ENCODE measurements at regions not wholly inside any gene's neighbourhood (a gene's known extent, or its start where the extent isn't known, plus 50 kb on each side); places are given as distances from the start of the nearest gene placed in this dataset.

DNA sequence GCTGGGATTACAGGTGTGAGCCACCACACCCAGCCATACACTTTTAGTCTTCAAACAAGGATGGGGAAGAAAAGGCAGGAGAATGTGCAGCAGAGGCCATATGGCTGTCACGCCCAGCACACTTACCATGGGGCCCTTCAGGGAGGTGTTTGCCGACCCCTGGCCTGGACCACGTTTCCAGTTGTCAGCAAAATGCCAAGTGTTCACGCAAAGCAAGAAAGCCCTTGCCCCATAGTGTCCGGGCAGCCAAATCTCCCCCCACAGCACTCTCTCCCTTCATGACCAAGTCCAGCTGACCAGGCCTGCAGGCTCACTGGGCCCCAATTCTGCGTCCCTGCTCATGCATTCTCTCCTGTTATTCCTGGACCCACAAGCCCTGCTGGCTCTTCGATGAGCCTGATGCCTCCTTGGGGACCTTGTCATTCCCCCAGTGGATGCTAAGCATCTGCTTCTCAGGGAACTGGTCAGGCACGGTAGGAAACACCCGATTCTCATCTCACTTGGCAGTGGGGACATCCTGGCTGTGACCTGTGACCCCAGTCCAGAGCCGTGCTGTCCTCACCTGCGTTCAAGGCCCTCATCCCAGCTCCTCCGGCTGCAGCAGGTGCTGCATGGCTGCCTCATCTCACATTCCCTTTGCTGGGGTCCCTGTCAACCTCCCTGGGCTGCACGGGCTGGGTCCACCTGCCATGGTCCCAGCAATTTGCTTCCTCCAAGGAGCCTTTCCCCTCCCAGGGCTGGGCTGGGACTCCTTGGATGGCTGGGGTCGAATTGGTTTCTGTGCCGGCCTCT, 96.4 kb downstream of the CTTN start:
- DNase-seq: no peak
- Mint-ChIP-seq H3K36me3 (no peaks in the 10 kb centered on the region), H3K9me3 (no peaks in the 10 kb centered on the region), H3K27me3 (ENCODE audit: low read depth in 2 of 2) (no peaks in the 10 kb centered on the region), H3K4me1 (no peaks in the 10 kb centered on the region), H3K4me3 (no peak overlapping the region), H3K27ac (no peak overlapping the region)
- Histone ChIP-seq H3K4me3 (ENCODE audit: low read length) (no peak overlapping the region), H3K27ac (ENCODE audit: low read length) (no peak overlapping the region), H3K9me3 (ENCODE audit: control insufficient read depth, insufficient read depth, low read length) (peaks cover 13% of the 10 kb centered on the region), H3K36me3 (ENCODE audit: control insufficient read depth, insufficient read depth, low read length) (no peaks in the 10 kb centered on the region), H3K27me3 (ENCODE audit: control insufficient read depth, insufficient read depth, low read length) (no peaks in the 10 kb centered on the region), H3K4me1 (ENCODE audit: control insufficient read depth, insufficient read depth, low read length) (no peaks in the 10 kb centered on the region)
- TF ChIP-seq, protein P1, sequence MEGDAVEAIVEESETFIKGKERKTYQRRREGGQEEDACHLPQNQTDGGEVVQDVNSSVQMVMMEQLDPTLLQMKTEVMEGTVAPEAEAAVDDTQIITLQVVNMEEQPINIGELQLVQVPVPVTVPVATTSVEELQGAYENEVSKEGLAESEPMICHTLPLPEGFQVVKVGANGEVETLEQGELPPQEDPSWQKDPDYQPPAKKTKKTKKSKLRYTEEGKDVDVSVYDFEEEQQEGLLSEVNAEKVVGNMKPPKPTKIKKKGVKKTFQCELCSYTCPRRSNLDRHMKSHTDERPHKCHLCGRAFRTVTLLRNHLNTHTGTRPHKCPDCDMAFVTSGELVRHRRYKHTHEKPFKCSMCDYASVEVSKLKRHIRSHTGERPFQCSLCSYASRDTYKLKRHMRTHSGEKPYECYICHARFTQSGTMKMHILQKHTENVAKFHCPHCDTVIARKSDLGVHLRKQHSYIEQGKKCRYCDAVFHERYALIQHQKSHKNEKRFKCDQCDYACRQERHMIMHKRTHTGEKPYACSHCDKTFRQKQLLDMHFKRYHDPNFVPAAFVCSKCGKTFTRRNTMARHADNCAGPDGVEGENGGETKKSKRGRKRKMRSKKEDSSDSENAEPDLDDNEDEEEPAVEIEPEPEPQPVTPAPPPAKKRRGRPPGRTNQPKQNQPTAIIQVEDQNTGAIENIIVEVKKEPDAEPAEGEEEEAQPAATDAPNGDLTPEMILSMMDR (IDR thresholded peaks at IDR 0.05): no peak
- no peak for ATAC-seq
- WGBS (ENCODE audit: insufficient coverage): 89% methylated on average over 15 of the region's 15 CpGs
- intact Hi-C loops (cut with micrococcal nuclease): no loop called here

DNA sequence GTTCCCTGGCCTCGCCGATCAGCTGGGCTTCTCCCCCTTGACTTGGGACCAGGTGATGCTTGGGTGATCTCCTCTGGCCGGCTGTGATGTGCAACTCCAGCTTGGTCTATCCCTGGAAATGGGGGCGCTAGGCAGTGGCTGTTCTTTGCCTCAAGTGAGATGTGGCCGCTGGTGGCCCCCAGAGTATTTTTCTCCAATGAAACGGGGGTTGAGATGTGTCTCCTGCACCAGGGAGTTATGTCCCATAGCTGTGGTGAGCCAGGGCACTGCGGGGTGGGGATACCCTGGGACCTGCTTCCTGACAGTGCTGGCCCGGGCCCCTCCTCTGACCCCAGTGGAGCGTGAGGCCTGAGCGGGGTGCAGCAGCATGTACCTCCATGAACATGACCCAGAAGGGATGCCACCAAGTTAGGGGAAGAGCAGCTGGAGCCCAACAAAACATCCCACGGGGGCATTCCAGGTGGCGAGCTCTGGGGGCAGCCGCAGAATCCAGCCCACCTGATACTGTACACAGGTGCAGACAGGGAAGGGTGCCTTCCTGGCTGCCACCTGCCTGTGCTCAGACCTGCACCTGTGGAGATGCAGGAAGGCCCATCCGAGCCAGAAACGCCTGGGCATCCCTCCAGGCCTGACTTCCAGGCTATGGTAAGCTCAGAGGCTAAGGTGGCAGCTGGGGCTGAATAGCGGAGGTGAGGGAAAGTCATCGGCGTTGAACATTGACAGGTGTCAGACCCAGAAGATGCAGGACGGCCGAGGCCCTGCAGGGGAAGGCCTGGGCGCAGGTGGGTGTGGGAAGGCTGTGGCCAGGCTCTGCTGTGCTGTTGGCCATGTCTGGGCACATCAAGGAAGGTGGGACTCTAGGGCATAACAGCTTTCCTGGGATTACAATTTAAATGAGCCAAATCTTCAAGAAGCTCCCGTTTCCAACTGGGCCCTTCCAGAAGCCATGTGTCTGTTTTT, 97.3 kb downstream of the CTTN start:
- H3K27ac ChIP-seq (ENCODE audit: low read length): no peak overlapping the region
- intact Hi-C loops (cut with micrococcal nuclease): no loop called here
- H3K9me3 ChIP-seq (ENCODE audit: control insufficient read depth, insufficient read depth, low read length): peaks cover 10% of the 10 kb centered on the region
- Mint-ChIP-seq H3K36me3 (no peaks in the 10 kb centered on the region), H3K4me1 (no peaks in the 10 kb centered on the region), H3K4me3 (no peak overlapping the region), H3K27me3 (ENCODE audit: low read depth in 2 of 2) (no peaks in the 10 kb centered on the region), H3K9me3 (no peaks in the 10 kb centered on the region), H3K27ac (no peak overlapping the region)
- H3K36me3 ChIP-seq (ENCODE audit: control insufficient read depth, insufficient read depth, low read length): no peaks in the 10 kb centered on the region
- 86% methylated on average over 22 of the region's 22 CpGs for WGBS (ENCODE audit: insufficient coverage)
- no peak overlapping the region for H3K4me3 ChIP-seq (ENCODE audit: low read length)
- TF ChIP-seq, protein P1 (IDR thresholded peaks at IDR 0.05): no peak
- DNase-seq: no peak
- ATAC-seq: no peak
- no peaks in the 10 kb centered on the region for H3K4me1 ChIP-seq (ENCODE audit: control insufficient read depth, insufficient read depth, low read length)
- H3K27me3 ChIP-seq (ENCODE audit: control insufficient read depth, insufficient read depth, low read length): no peaks in the 10 kb centered on the region

DNA sequence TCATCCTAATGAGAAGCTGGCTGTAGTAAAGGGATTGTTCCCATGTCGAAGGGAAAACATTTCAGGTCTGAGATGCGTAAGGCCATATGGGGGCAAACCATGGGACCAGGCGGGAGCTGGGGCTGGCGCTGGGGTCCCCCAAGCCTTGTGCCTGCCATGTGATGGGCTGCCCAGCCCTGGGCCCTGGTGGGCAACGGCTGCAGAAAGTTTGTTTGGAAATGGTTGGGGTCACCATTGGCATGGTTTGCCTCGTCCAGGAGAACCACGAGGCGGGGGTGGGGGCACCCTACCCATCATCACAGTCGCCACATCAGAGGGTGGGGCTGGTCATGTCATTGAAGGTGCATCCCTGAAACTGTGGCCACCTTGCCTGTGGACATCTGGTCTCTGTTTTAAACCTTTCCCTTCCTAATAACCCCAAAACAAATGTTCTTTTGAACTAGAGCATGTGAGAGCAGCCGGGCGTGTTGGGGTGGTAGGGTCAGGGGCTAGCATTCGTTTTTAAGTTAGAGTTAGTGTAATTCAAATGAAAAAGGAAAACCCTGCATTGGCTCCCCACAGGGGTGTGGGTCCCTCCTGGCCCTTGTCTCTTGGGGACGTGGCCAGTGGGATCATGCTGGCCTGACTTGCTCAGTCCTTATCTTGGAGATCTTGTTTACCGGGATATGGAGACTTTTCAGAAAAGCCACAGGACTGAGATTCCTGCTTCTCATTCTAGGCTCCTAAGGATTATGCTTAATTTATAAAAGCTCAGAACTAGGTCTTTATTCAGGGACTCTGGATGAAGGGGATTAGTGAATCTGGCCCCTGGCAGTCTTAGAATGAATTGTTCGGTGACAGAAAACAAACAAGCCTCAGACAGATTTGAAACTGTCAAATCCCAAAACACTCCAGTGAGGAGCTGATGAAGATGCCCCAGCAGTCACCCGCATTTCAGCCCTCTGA, 98.5 kb downstream of the CTTN start:
- Histone ChIP-seq H3K4me1 (ENCODE audit: control insufficient read depth, insufficient read depth, low read length) (no peaks in the 10 kb centered on the region), H3K27ac (ENCODE audit: low read length) (no peak overlapping the region), H3K36me3 (ENCODE audit: control insufficient read depth, insufficient read depth, low read length) (no peaks in the 10 kb centered on the region), H3K9me3 (ENCODE audit: control insufficient read depth, insufficient read depth, low read length) (no peaks in the 10 kb centered on the region), H3K27me3 (ENCODE audit: control insufficient read depth, insufficient read depth, low read length) (no peaks in the 10 kb centered on the region), H3K4me3 (ENCODE audit: low read length) (no peak overlapping the region)
- TF ChIP-seq, protein P1 (IDR thresholded peaks at IDR 0.05): no peak
- no peaks in the 10 kb centered on the region for H3K4me1 Mint-ChIP-seq
- H3K9me3 Mint-ChIP-seq: no peaks in the 10 kb centered on the region
- H3K27me3 Mint-ChIP-seq (ENCODE audit: low read depth in 2 of 2): no peaks in the 10 kb centered on the region
- H3K36me3 Mint-ChIP-seq: no peaks in the 10 kb centered on the region
- 79% methylated on average over 16 of the region's 16 CpGs for WGBS (ENCODE audit: insufficient coverage)
- no peak for ATAC-seq
- intact Hi-C loops (cut with micrococcal nuclease): no loop called here
- no peak overlapping the region for H3K27ac Mint-ChIP-seq
- H3K4me3 Mint-ChIP-seq: no peak overlapping the region
- DNase-seq: no peak
